Tongue (tissue), 1 donor: ENCODE measurements at regions not wholly inside any gene's neighbourhood (a gene's known extent, or its start where the extent isn't known, plus 50 kb on each side); places are given as distances from the start of the nearest gene placed in this dataset.
A peak's percentile ranks its signal among the peaks of the same experiment; 100 is the strongest.

ENCODE experiments used
- DNase-seq: peaks from one replicate; pipeline ENCODE4 v3.0.0-alpha.2; 2015

GRCh38 chr16:52101246-52101645 lies 445.7 kb downstream of the TOX3 start:
- DNase-seq, result peak; percentile 31

- DNase-seq, result no peak
Measured at GRCh38 chr16:52099382-52099781, 447.6 kb downstream of the TOX3 start.

- no peak for DNase-seq
Measured at GRCh38 chr16:52095471-52095870, 451.5 kb downstream of the TOX3 start.

GRCh38 chr16:52092126-52092525 lies 454.8 kb downstream of the TOX3 start:
- DNase-seq, result no peak

GRCh38 chr16:52090080-52090479 lies 456.9 kb downstream of the TOX3 start:
- DNase-seq, result no peak

GRCh38 chr16:52089476-52089875 lies 457.5 kb downstream of the TOX3 start:
- DNase-seq, result no peak

- DNase-seq, result no peak
Measured at GRCh38 chr16:52086901-52087300, 460.0 kb downstream of the TOX3 start.

- DNase-seq, result no peak
Measured at GRCh38 chr16:52078716-52079655, 468.0 kb downstream of the TOX3 start.

- DNase-seq, result no peak
Measured at GRCh38 chr16:52077607-52078006, 469.3 kb downstream of the TOX3 start.

GRCh38 chr16:52076801-52077201 lies 470.1 kb downstream of the TOX3 start:
- no peak for DNase-seq

- DNase-seq, result no peak
Measured at GRCh38 chr16:52076332-52076731, 470.6 kb downstream of the TOX3 start.

- no peak for DNase-seq
Measured at GRCh38 chr16:52074133-52074532, 472.8 kb downstream of the TOX3 start.

- peak; percentile 52 for DNase-seq
Measured at GRCh38 chr16:52073024-52073423, 473.9 kb downstream of the TOX3 start.

GRCh38 chr16:52071101-52071500 lies 475.8 kb downstream of the TOX3 start:
- no peak for DNase-seq

- DNase-seq, result no peak
Measured at GRCh38 chr16:52070341-52071057, 476.4 kb downstream of the TOX3 start.

- peak; percentile 78 for DNase-seq
Measured at GRCh38 chr16:52069866-52070265, 477.1 kb downstream of the TOX3 start.

GRCh38 chr16:52068447-52069074 lies 478.4 kb downstream of the TOX3 start:
- DNase-seq, result peak; percentile 72

GRCh38 chr16:52066962-52067361 lies 480.0 kb downstream of the TOX3 start:
- no peak for DNase-seq

GRCh38 chr16:52056259-52056658 lies 490.7 kb downstream of the TOX3 start:
- DNase-seq, result no peak

- no peak for DNase-seq
Measured at GRCh38 chr16:52055381-52055780, 491.6 kb downstream of the TOX3 start.

- no peak for DNase-seq
Measured at GRCh38 chr16:52054326-52054725, 492.6 kb downstream of the TOX3 start.

GRCh38 chr16:52052818-52053217 lies 494.1 kb downstream of the TOX3 start:
- no peak for DNase-seq
